ENCODE measurements at regions not wholly inside any gene's neighbourhood (a gene's known extent, or its start where the extent isn't known, plus 50 kb on each side); places are given as distances from the start of the nearest gene placed in this dataset.

DNA sequence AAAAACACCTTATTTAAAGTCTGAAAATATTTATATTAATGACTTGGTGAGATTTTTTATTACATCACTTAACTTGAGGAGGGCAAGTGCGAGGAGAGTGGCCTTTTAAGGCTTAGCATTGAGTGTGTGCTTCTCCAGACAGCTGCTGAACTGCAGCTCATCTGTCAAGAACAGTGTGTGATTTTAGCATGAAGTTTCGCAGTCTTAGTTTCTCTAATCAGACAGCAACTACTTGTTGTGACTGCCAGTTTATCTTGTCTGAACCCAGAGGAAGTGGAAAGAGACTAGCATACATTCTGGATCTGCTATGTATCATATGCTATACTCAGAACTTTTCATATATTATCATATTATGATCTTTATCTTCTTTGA is 291.7 kb upstream of the ROPN1 start (continued):
- no peak for TF ChIP-seq CTCF (IDR thresholded peaks at IDR 0.05; ENCODE audit: control extremely low read depth in 1 of 3, insufficient read depth in 1 of 3, low read depth in 1 of 3, low read length in 3 of 3)
